ENCODE measurements at regions not wholly inside any gene's neighbourhood (a gene's known extent, or its start where the extent isn't known, plus 50 kb on each side); places are given as distances from the start of the nearest gene placed in this dataset.

- Histone ChIP-seq H3K27me3 (ENCODE audit: insufficient read depth, low read length) (no peaks in the 10 kb centered on the region), H3K4me1 (ENCODE audit: insufficient read depth, low read length) (no peaks in the 10 kb centered on the region), H3K36me3 (ENCODE audit: insufficient read depth, low read length) (no peaks in the 10 kb centered on the region), H3K9me3 (ENCODE audit: control insufficient read depth in 1 of 2, low read length in 2 of 2) (no peaks in the 10 kb centered on the region), H3K4me3 (ENCODE audit: low read length in 2 of 2) (no peak overlapping the region), H3K27ac (ENCODE audit: low read depth, low read length) (no peak overlapping the region)
- Mint-ChIP-seq H3K27ac (no peak overlapping the region), H3K36me3 (no peaks in the 10 kb centered on the region), H3K4me3 (no peak overlapping the region), H3K9me3 (peaks cover 0 to 7% (median 2%) of the 10 kb centered on the region in 8 donors), H3K27me3 (peaks cover 0 to 2% of the 10 kb centered on the region in 2 donors), H3K4me1 (no peaks in the 10 kb centered on the region)
- CTCF ChIA-PET (ENCODE audit: partially characterized antibody): no interaction called here
- DNase-seq: no peak
- POLR2A ChIA-PET (ENCODE audit: partially characterized antibody): no interaction called here
- intact Hi-C loops (cut with micrococcal nuclease): no loop called here
Measured at GRCh38 chr6:86142326-86142725, 499.6 kb upstream of the SYNCRIP start.

GRCh38 chr6:86128130-86128814, 485.6 kb upstream of the SYNCRIP start:
- H3K27me3 Mint-ChIP-seq: no peaks in the 10 kb centered on the region
- peaks cover 2 to 23% (median 10%) of the 10 kb centered on the region in 8 donors for H3K9me3 Mint-ChIP-seq
- Histone ChIP-seq H3K4me1 (ENCODE audit: insufficient read depth, low read length) (no peaks in the 10 kb centered on the region), H3K4me3 (ENCODE audit: low read length in 2 of 2) (no peak overlapping the region), H3K27me3 (ENCODE audit: insufficient read depth, low read length) (no peaks in the 10 kb centered on the region), H3K36me3 (ENCODE audit: insufficient read depth, low read length) (no peaks in the 10 kb centered on the region), H3K27ac (ENCODE audit: low read depth, low read length) (no peak overlapping the region), H3K9me3 (ENCODE audit: control insufficient read depth in 1 of 2, low read length in 2 of 2) (no peaks in the 10 kb centered on the region)
- H3K4me3 Mint-ChIP-seq: no peak overlapping the region
- ChIA-PET POLR2A (ENCODE audit: partially characterized antibody) (no interaction called here), CTCF (ENCODE audit: partially characterized antibody) (no interaction called here)
- intact Hi-C loops (cut with micrococcal nuclease): no loop called here
- DNase-seq: no peak
- H3K4me1 Mint-ChIP-seq: no peaks in the 10 kb centered on the region
- no peaks in the 10 kb centered on the region for H3K36me3 Mint-ChIP-seq
- no peak overlapping the region for H3K27ac Mint-ChIP-seq

GRCh38 chr6:86122086-86122485, 479.4 kb upstream of the SYNCRIP start:
- H3K27ac Mint-ChIP-seq: no peak overlapping the region
- Histone ChIP-seq H3K27ac (ENCODE audit: low read depth, low read length) (no peak overlapping the region), H3K36me3 (ENCODE audit: insufficient read depth, low read length) (no peaks in the 10 kb centered on the region), H3K9me3 (ENCODE audit: control insufficient read depth in 1 of 2, low read length in 2 of 2) (no peaks in the 10 kb centered on the region), H3K4me3 (ENCODE audit: low read length in 2 of 2) (no peak overlapping the region), H3K4me1 (ENCODE audit: insufficient read depth, low read length) (no peaks in the 10 kb centered on the region), H3K27me3 (ENCODE audit: insufficient read depth, low read length) (no peaks in the 10 kb centered on the region)
- H3K36me3 Mint-ChIP-seq: no peaks in the 10 kb centered on the region
- no peak overlapping the region for H3K4me3 Mint-ChIP-seq
- CTCF ChIA-PET (ENCODE audit: partially characterized antibody): no interaction called here
- DNase-seq: no peak
- POLR2A ChIA-PET (ENCODE audit: partially characterized antibody): no interaction called here
- no peaks in the 10 kb centered on the region for H3K4me1 Mint-ChIP-seq
- H3K27me3 Mint-ChIP-seq: no peaks in the 10 kb centered on the region
- H3K9me3 Mint-ChIP-seq: peaks cover 0 to 7% (median 0%) of the 10 kb centered on the region in 8 donors
- intact Hi-C loops (cut with micrococcal nuclease): no loop called here

GRCh38 chr6:86118271-86118670, 475.6 kb upstream of the SYNCRIP start:
- DNase-seq: no peak
- ChIA-PET CTCF (ENCODE audit: partially characterized antibody) (no interaction called here), POLR2A (ENCODE audit: partially characterized antibody) (no interaction called here)
- Mint-ChIP-seq H3K36me3 (no peaks in the 10 kb centered on the region), H3K9me3 (peaks cover 0 to 6% (median 1%) of the 10 kb centered on the region in 8 donors), H3K27me3 (no peaks in the 10 kb centered on the region), H3K27ac (no peak overlapping the region), H3K4me3 (no peak overlapping the region), H3K4me1 (no peaks in the 10 kb centered on the region)
- H3K4me3 ChIP-seq (ENCODE audit: low read length in 2 of 2): no peak overlapping the region
- H3K27ac ChIP-seq (ENCODE audit: low read depth, low read length): no peak overlapping the region
- intact Hi-C loops (cut with micrococcal nuclease): no loop called here
- no peaks in the 10 kb centered on the region for H3K9me3 ChIP-seq (ENCODE audit: control insufficient read depth in 1 of 2, low read length in 2 of 2)
- H3K4me1 ChIP-seq (ENCODE audit: insufficient read depth, low read length): no peaks in the 10 kb centered on the region
- H3K36me3 ChIP-seq (ENCODE audit: insufficient read depth, low read length): no peaks in the 10 kb centered on the region
- no peaks in the 10 kb centered on the region for H3K27me3 ChIP-seq (ENCODE audit: insufficient read depth, low read length)

- H3K4me3 Mint-ChIP-seq: no peak overlapping the region
- H3K9me3 Mint-ChIP-seq: peaks cover 0 to 11% (median 4%) of the 10 kb centered on the region in 8 donors
- Histone ChIP-seq H3K27ac (ENCODE audit: low read depth, low read length) (no peak overlapping the region), H3K4me3 (ENCODE audit: low read length in 2 of 2) (no peak overlapping the region), H3K4me1 (ENCODE audit: insufficient read depth, low read length) (no peaks in the 10 kb centered on the region), H3K27me3 (ENCODE audit: insufficient read depth, low read length) (no peaks in the 10 kb centered on the region), H3K9me3 (ENCODE audit: control insufficient read depth in 1 of 2, low read length in 2 of 2) (no peaks in the 10 kb centered on the region), H3K36me3 (ENCODE audit: insufficient read depth, low read length) (no peaks in the 10 kb centered on the region)
- ChIA-PET POLR2A (ENCODE audit: partially characterized antibody) (no interaction called here), CTCF (ENCODE audit: partially characterized antibody) (no interaction called here)
- H3K27ac Mint-ChIP-seq: no peak overlapping the region
- H3K27me3 Mint-ChIP-seq: no peaks in the 10 kb centered on the region
- no peak for DNase-seq
- no peaks in the 10 kb centered on the region for H3K4me1 Mint-ChIP-seq
- intact Hi-C loops (cut with micrococcal nuclease): no loop called here
- H3K36me3 Mint-ChIP-seq: no peaks in the 10 kb centered on the region
Measured at GRCh38 chr6:86107985-86108384, 465.3 kb upstream of the SYNCRIP start.

GRCh38 chr6:86087954-86088353, 445.3 kb upstream of the SYNCRIP start:
- no peaks in the 10 kb centered on the region for H3K36me3 ChIP-seq (ENCODE audit: insufficient read depth, low read length)
- ChIA-PET CTCF (ENCODE audit: partially characterized antibody) (no interaction called here), POLR2A (ENCODE audit: partially characterized antibody) (no interaction called here)
- H3K27ac ChIP-seq (ENCODE audit: low read depth, low read length): no peak overlapping the region
- H3K4me1 ChIP-seq (ENCODE audit: insufficient read depth, low read length): no peaks in the 10 kb centered on the region
- intact Hi-C loops (cut with micrococcal nuclease): no loop called here
- no peaks in the 10 kb centered on the region for H3K36me3 Mint-ChIP-seq
- no peak overlapping the region for H3K4me3 Mint-ChIP-seq
- no peak overlapping the region for H3K4me3 ChIP-seq (ENCODE audit: low read length in 2 of 2)
- no peak overlapping the region for H3K27ac Mint-ChIP-seq
- H3K27me3 ChIP-seq (ENCODE audit: insufficient read depth, low read length): no peaks in the 10 kb centered on the region
- DNase-seq: no peak
- H3K27me3 Mint-ChIP-seq: no peaks in the 10 kb centered on the region
- peaks cover 7 to 23% (median 12%) of the 10 kb centered on the region in 8 donors for H3K9me3 Mint-ChIP-seq
- H3K9me3 ChIP-seq (ENCODE audit: control insufficient read depth in 1 of 2, low read length in 2 of 2): no peaks in the 10 kb centered on the region
- H3K4me1 Mint-ChIP-seq: no peaks in the 10 kb centered on the region

GRCh38 chr6:86079938-86080337, 437.3 kb upstream of the SYNCRIP start:
- no peak overlapping the region for H3K4me3 Mint-ChIP-seq
- H3K27ac ChIP-seq (ENCODE audit: low read depth, low read length): no peak overlapping the region
- H3K36me3 ChIP-seq (ENCODE audit: insufficient read depth, low read length): no peaks in the 10 kb centered on the region
- H3K9me3 ChIP-seq (ENCODE audit: control insufficient read depth in 1 of 2, low read length in 2 of 2): no peaks in the 10 kb centered on the region
- peaks cover 0 to 7% (median 4%) of the 10 kb centered on the region in 8 donors for H3K9me3 Mint-ChIP-seq
- no peak overlapping the region for H3K4me3 ChIP-seq (ENCODE audit: low read length in 2 of 2)
- H3K36me3 Mint-ChIP-seq: no peaks in the 10 kb centered on the region
- no peak overlapping the region for H3K27ac Mint-ChIP-seq
- ChIA-PET POLR2A (ENCODE audit: partially characterized antibody) (interaction anchor here (0.6 kb wide), 1 partner anchor 1334 kb away, joined by 4 read pairs; no protein-coding TSS in a partner anchor), CTCF (ENCODE audit: partially characterized antibody) (interaction anchor here (0.6 to 0.7 kb wide), 2 partner anchors 13 to 80 kb away, joined by 3 read pairs; no protein-coding TSS in a partner anchor)
- no peaks in the 10 kb centered on the region for H3K27me3 Mint-ChIP-seq
- no peak for DNase-seq
- H3K27me3 ChIP-seq (ENCODE audit: insufficient read depth, low read length): no peaks in the 10 kb centered on the region
- intact Hi-C loops (cut with micrococcal nuclease): no loop called here
- no peaks in the 10 kb centered on the region for H3K4me1 ChIP-seq (ENCODE audit: insufficient read depth, low read length)
- no peaks in the 10 kb centered on the region for H3K4me1 Mint-ChIP-seq
